Panc1 (cell line): ENCODE measurements at regions not wholly inside any gene's neighbourhood (a gene's known extent, or its start where the extent isn't known, plus 50 kb on each side); places are given as distances from the start of the nearest gene placed in this dataset.

ENCODE experiments used
- ATAC-seq: fragments of 200-7000 bp; cut with Tn5 transposase; 2 replicates; pipeline ENCODE4 v1.9.1; 2020; ENCODE audit warnings: mild to moderate bottlenecking, moderate library complexity
- BruUV-seq: library from RNA; stranded (reverse); fragments of 400-500 nt; replicated peaks from 2 replicates; lab custom pipeline; 2021; lab: Mats Ljungman, UMichigan
- CTCF ChIA-PET: fragments of 300-600 bp; sonication (Branson Sonifier 250); formaldehyde crosslinking; loops from one replicate; lab custom pipeline; 2022; ENCODE audit warnings: antibody characterized with exemption; lab: Charles Lee
- POLR2A ChIA-PET: fragments of 300-600 bp; sonication (Branson Sonifier 250); formaldehyde crosslinking; loops from one replicate; lab custom pipeline; 2022; ENCODE audit warnings: antibody characterized with exemption; lab: Charles Lee
- DNase-seq: peaks from one replicate; pipeline ENCODE4 v3.0.0-alpha.2; 2010; ENCODE audit warnings: low read depth, low spot score
- H3K27ac ChIP-seq: 2 replicates; pipeline ENCODE4 v1.5.1; 2011; ENCODE audit warnings: mild to moderate bottlenecking, low read length, inconsistent platforms
- H3K27me3 ChIP-seq: fragments of 200-500 bp; sonication (Bioruptor generic); 2 replicates; pipeline ENCODE4 v1.6.0; 2014; ENCODE audit warnings: low read length, inconsistent platforms; ENCODE audit not compliant: control insufficient read depth, insufficient read depth
- H3K36me3 ChIP-seq: fragments of 200-500 bp; sonication (Bioruptor generic); 2 replicates; pipeline ENCODE4 v1.5.1; 2014; ENCODE audit warnings: inconsistent platforms, mild to moderate bottlenecking, low read length, moderate library complexity; ENCODE audit not compliant: control insufficient read depth, insufficient read depth
- H3K4me1 ChIP-seq: 2 replicates; pipeline ENCODE4 v1.5.1; 2011; ENCODE audit warnings: inconsistent platforms, mild to moderate bottlenecking, low read length, moderate library complexity; ENCODE audit not compliant: control insufficient read depth, insufficient read depth
- H3K4me3 ChIP-seq, 2 experiments: 2 replicates each; pipeline ENCODE4 v1.5.1; 2011 to 2012; ENCODE audit warnings: low read depth in 2 of 2, low read length in 2 of 2, mild to moderate bottlenecking in 2 of 2, inconsistent platforms in 1 of 2, moderate library complexity in 1 of 2
- H3K9me3 ChIP-seq: fragments of 200-500 bp; sonication (Bioruptor generic); 2 replicates; pipeline ENCODE4 v1.5.1; 2014; ENCODE audit warnings: low read depth, mild to moderate bottlenecking, inconsistent platforms, low read length, moderate library complexity; ENCODE audit not compliant: control insufficient read depth, insufficient read depth
- CTCF ChIP-seq: fragments of 450-650 bp; IDR thresholded peaks from 2 replicates; pipeline ENCODE4 v1.5.1; 2017; ENCODE audit warnings: mild to moderate bottlenecking
- POLR2AphosphoS5 ChIP-seq: IDR thresholded peaks from 2 replicates; pipeline ENCODE4 v1.6.1; 2012; ENCODE audit warnings: mild to moderate bottlenecking, low read depth, low read length, moderate library complexity
- REST ChIP-seq, 2 experiments: IDR thresholded peaks; 2 replicates each; pipeline ENCODE4 v1.6.1; 2011 to 2012; ENCODE audit warnings: low read depth in 2 of 2, control low read depth in 1 of 2, low read length in 1 of 2, mild to moderate bottlenecking in 1 of 2, moderate library complexity in 1 of 2; ENCODE audit not compliant: insufficient read depth in 1 of 2
- SIN3A ChIP-seq: IDR thresholded peaks from 2 replicates; pipeline ENCODE4 v1.6.1; 2012; ENCODE audit warnings: low read depth, mild to moderate bottlenecking, low read length, moderate library complexity, borderline replicate concordance; ENCODE audit not compliant: insufficient read depth
- TCF7L2 ChIP-seq: IDR thresholded peaks from 2 replicates; pipeline ENCODE4 v1.6.1; 2011; ENCODE audit warnings: mild to moderate bottlenecking, low read depth, low read length, inconsistent platforms
- in situ Hi-C: cut with HindIII; loops from 2 replicates; pipeline ENCODE4 v1.10.0; 2016; ENCODE audit warnings: low sequenced_read_pairs, low pct_unique_long_range_greater_than_20kb
- intact Hi-C: fragments of 100-400 bp; cut with micrococcal nuclease; formaldehyde crosslinking; loops from one replicate; pipeline ENCODE4 v1.10.0; 2022; ENCODE audit not compliant: unreplicated experiment

GRCh38 chr6:18741741-18742140 lies 354.6 kb downstream of the RNF144B start:
- Histone ChIP-seq H3K36me3 (no peaks in the 10 kb centered on the region), H3K4me3 (no peak overlapping the region), H3K27me3 (no peaks in the 10 kb centered on the region), H3K9me3 (no peaks in the 10 kb centered on the region), H3K4me1 (no peaks in the 10 kb centered on the region), H3K27ac (no peak overlapping the region)
- ATAC-seq = no peak
- TF ChIP-seq CTCF (no peak), POLR2AphosphoS5 (no peak), REST (IDR thresholded peaks at IDR 0.05; ENCODE audit: insufficient read depth in 1 of 2, low read depth in 2 of 2, low read length in 1 of 2) (no peak), SIN3A (no peak), TCF7L2 (no peak)
- intact Hi-C loops = no loop called here
- in situ Hi-C loops = no loop called here
- DNase-seq = no peak
- CTCF ChIA-PET = no interaction called here
- POLR2A ChIA-PET = interaction anchor here (0.7 kb wide), 1 partner anchor 215 kb away, joined by 4 read pairs; no protein-coding TSS in a partner anchor
- no TSS peak for BruUV-seq

- Histone ChIP-seq H3K27me3 (no peaks in the 10 kb centered on the region), H3K9me3 (no peaks in the 10 kb centered on the region), H3K27ac (no peak overlapping the region), H3K4me3 (no peak overlapping the region), H3K36me3 (no peaks in the 10 kb centered on the region), H3K4me1 (no peaks in the 10 kb centered on the region)
- DNase-seq = peak; percentile 56
- in situ Hi-C loops = no loop called here
- intact Hi-C loops = no loop called here
- BruUV-seq = no TSS peak
- no peak for TF ChIP-seq REST (IDR thresholded peaks at IDR 0.05; ENCODE audit: insufficient read depth in 1 of 2, low read depth in 2 of 2, low read length in 1 of 2)
- no peak for TF ChIP-seq TCF7L2
- no peak for TF ChIP-seq SIN3A
- ATAC-seq = peak; percentile 60; the same call in 1 of the 2 replicates
- POLR2A ChIA-PET = interaction anchor here (0.7 kb wide), 1 partner anchor 214 kb away, joined by 4 read pairs; no protein-coding TSS in a partner anchor
- CTCF ChIA-PET = interaction anchor here (0.7 kb wide), 1 partner anchor 146 kb away, joined by 9 read pairs; no protein-coding TSS in a partner anchor
Observed at GRCh38 chr6:18742406-18742805, 355.3 kb downstream of the RNF144B start.
